ENCODE measurements at regions not wholly inside any gene's neighbourhood (a gene's known extent, or its start where the extent isn't known, plus 50 kb on each side); places are given as distances from the start of the nearest gene placed in this dataset.

DNA sequence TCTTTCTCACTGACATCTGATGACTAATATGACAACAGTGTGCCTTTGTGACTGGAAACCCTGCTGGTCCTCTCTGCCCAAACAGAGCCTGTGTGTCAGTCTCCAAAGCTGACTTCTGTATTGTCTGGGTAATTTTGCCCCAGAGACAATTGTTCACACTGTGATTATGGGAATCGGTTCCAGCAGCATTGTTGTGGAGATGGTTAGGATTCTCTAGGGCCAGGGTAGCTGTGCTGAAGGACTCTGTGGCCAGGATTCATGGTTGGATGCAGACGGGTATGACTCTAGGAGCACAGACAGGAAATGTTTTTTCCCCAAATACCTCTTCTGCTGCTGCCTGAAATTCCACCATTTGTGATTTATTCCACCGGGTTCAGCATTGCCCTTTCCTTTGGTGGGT lies 57.5 kb upstream of the ITGA11 start:
- no peak overlapping the region for H3K4me3 ChIP-seq
- H3K4me1 ChIP-seq = peaks cover 0 to 6% (median 2%) of the 10 kb centered on the region in 4 donors
- no peak for TF ChIP-seq POLR2A (IDR thresholded peaks at IDR 0.05)
- no peak for TF ChIP-seq EP300 (IDR thresholded peaks at IDR 0.05; ENCODE audit: low read depth)
- TF ChIP-seq, protein P1, sequence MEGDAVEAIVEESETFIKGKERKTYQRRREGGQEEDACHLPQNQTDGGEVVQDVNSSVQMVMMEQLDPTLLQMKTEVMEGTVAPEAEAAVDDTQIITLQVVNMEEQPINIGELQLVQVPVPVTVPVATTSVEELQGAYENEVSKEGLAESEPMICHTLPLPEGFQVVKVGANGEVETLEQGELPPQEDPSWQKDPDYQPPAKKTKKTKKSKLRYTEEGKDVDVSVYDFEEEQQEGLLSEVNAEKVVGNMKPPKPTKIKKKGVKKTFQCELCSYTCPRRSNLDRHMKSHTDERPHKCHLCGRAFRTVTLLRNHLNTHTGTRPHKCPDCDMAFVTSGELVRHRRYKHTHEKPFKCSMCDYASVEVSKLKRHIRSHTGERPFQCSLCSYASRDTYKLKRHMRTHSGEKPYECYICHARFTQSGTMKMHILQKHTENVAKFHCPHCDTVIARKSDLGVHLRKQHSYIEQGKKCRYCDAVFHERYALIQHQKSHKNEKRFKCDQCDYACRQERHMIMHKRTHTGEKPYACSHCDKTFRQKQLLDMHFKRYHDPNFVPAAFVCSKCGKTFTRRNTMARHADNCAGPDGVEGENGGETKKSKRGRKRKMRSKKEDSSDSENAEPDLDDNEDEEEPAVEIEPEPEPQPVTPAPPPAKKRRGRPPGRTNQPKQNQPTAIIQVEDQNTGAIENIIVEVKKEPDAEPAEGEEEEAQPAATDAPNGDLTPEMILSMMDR (IDR thresholded peaks at IDR 0.05) = no peak
- TF ChIP-seq POLR2AphosphoS5 (IDR thresholded peaks at IDR 0.05) = no peak
- 53% methylated on average over 3 of the region's 3 CpGs; no CpG with 5 or more reads in 1 of the 2 donors for WGBS, 2 donors (ENCODE audit: low coverage in 1 of 2)
- intact Hi-C loops (cut with DNase I; ENCODE audit: low total_unique reads) = no loop called here
- no peaks in the 10 kb centered on the region for H3K36me3 ChIP-seq
- peaks cover 4% of the 10 kb centered on the region for H3K27me3 ChIP-seq
- no peaks in the 10 kb centered on the region for H3K9me3 ChIP-seq
- DNase-seq = no peak
- in situ Hi-C loops (cut with MboI; ENCODE audit: low pct_ligation_motif_present in 1 of 4, low pct_unique_long_range_greater_than_20kb in 1 of 4, low sequenced_read_pairs in 3 of 4) = no loop called here
- no peak overlapping the region for H3K27ac ChIP-seq

DNA sequence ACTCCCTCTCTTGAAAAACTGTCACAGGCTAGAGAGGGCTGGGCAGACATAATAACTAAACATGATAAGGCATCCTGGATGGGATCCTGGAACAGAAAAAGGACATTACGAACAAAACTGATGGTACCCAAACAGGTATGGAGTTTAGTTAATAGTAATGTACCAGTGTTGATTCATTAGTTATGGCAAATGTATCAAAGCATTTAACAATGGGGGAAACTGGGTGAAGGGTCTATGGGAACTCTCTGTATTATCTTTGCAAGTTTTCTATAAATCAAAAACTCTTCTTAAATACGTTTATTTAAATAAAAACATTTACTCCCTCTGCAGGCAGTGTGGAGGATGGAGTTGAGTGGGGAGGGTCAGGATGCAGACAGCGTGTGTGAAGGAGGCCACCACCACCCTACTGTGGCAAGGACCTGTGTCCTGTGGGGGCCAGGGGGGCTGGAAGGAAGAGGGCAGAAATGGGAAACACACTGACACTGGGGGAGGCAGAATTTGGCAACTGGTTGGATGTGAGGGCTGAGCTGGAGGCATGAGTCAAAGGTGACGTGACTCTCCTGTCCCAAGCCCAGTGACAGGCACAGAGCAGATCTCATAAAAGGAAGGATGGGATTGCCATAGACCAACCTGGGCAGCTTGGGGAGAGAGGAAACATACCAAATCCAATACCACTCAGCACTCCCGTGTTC lies 59.6 kb upstream of the ITGA11 start:
- 72 to 82% methylated on average over 5 of the region's 5 CpGs for WGBS, 2 donors (ENCODE audit: low coverage in 1 of 2)
- no peaks in the 10 kb centered on the region for H3K9me3 ChIP-seq
- H3K4me3 ChIP-seq = no peak overlapping the region
- in situ Hi-C loops (cut with MboI; ENCODE audit: low pct_ligation_motif_present in 1 of 4, low pct_unique_long_range_greater_than_20kb in 1 of 4, low sequenced_read_pairs in 3 of 4) (no loop called here), intact Hi-C loops (cut with DNase I; ENCODE audit: low total_unique reads) (no loop called here)
- no peaks in the 10 kb centered on the region for H3K4me1 ChIP-seq
- DNase-seq = no peak
- peaks cover 4% of the 10 kb centered on the region for H3K27me3 ChIP-seq
- no peak for TF ChIP-seq POLR2AphosphoS5 (IDR thresholded peaks at IDR 0.05)
- TF ChIP-seq POLR2A (IDR thresholded peaks at IDR 0.05) = no peak
- TF ChIP-seq EP300 (IDR thresholded peaks at IDR 0.05; ENCODE audit: low read depth) = no peak
- TF ChIP-seq, protein P1 (IDR thresholded peaks at IDR 0.05) = no peak
- no peaks in the 10 kb centered on the region for H3K36me3 ChIP-seq
- no peak overlapping the region for H3K27ac ChIP-seq

DNA sequence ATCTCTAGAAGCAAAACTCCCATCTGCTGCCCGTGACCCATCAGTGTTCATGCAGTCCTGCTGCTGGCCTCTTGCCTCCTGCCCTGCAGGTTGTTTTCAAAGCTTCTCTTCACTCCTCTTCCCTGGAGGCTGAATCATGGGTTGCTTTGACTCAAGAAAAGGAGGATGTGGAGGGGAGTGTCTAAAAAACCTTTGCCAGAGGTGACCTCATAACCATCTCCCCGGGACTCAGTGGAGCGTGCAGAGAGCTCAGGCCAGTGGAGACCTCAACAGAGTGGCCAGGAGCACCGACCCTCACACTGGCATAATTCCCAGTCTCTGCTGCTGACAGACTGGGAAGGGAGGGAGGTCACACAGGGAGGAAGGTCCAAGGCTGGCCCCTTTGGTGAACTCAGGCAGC lies 60.9 kb upstream of the ITGA11 start:
- Histone ChIP-seq H3K27ac (no peak overlapping the region), H3K36me3 (no peaks in the 10 kb centered on the region), H3K27me3 (peaks cover 4% of the 10 kb centered on the region), H3K9me3 (no peaks in the 10 kb centered on the region), H3K4me3 (no peak overlapping the region), H3K4me1 (no peaks in the 10 kb centered on the region)
- WGBS, 2 donors (ENCODE audit: low coverage in 1 of 2) = 42% methylated on average over 4 of the region's 4 CpGs; no CpG with 5 or more reads in 1 of the 2 donors
- TF ChIP-seq POLR2A (IDR thresholded peaks at IDR 0.05) (no peak), POLR2AphosphoS5 (IDR thresholded peaks at IDR 0.05) (no peak), EP300 (IDR thresholded peaks at IDR 0.05; ENCODE audit: low read depth) (no peak)
- TF ChIP-seq, protein P1 (IDR thresholded peaks at IDR 0.05) = no peak
- no peak for DNase-seq
- in situ Hi-C loops (cut with MboI; ENCODE audit: low pct_ligation_motif_present in 1 of 4, low pct_unique_long_range_greater_than_20kb in 1 of 4, low sequenced_read_pairs in 3 of 4) = no loop called here
- intact Hi-C loops (cut with DNase I; ENCODE audit: low total_unique reads) = no loop called here

DNA sequence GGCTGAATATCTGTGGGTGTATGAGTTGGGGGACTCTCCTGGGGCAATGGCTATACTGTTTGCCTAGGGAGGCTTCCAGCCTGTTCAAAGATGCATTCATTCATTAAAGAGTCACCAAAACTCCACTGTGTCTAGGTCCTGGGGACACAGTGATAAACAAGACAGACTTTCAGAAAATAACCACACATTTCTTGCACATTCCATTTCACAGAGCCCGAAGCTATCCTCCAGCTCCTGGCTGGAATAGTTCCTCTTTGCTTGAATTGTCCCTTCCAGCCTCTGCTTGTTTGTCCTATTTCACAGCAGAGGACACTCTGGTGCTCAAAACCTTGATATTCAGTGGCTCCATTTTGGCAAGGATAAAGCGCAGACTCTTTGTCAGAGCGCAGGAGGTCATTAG lies 61.7 kb upstream of the ITGA11 start:
- Histone ChIP-seq H3K9me3 (no peaks in the 10 kb centered on the region), H3K4me1 (no peaks in the 10 kb centered on the region), H3K27me3 (peaks cover 4% of the 10 kb centered on the region), H3K36me3 (no peaks in the 10 kb centered on the region), H3K27ac (no peak overlapping the region), H3K4me3 (no peak overlapping the region)
- DNase-seq = no peak
- 82 to 83% methylated on average over 3 of the region's 3 CpGs for WGBS, 2 donors (ENCODE audit: low coverage in 1 of 2)
- intact Hi-C loops (cut with DNase I; ENCODE audit: low total_unique reads) = no loop called here
- in situ Hi-C loops (cut with MboI; ENCODE audit: low pct_ligation_motif_present in 1 of 4, low pct_unique_long_range_greater_than_20kb in 1 of 4, low sequenced_read_pairs in 3 of 4) = no loop called here
- no peak for TF ChIP-seq EP300 (IDR thresholded peaks at IDR 0.05; ENCODE audit: low read depth)
- TF ChIP-seq POLR2AphosphoS5 (IDR thresholded peaks at IDR 0.05) = no peak
- no peak for TF ChIP-seq POLR2A (IDR thresholded peaks at IDR 0.05)
- TF ChIP-seq, protein P1 (IDR thresholded peaks at IDR 0.05) = no peak
